HepG2 (cell line): ENCODE measurements at regions not wholly inside any gene's neighbourhood (a gene's known extent, or its start where the extent isn't known, plus 50 kb on each side); places are given as distances from the start of the nearest gene placed in this dataset.

Experiments used
- ATAC-seq: fragments of 200-7000 bp; cut with Tn5 transposase; 3 replicates; pipeline ENCODE4 v1.9.1; 2020; ENCODE audit warnings: mild to moderate bottlenecking, moderate library complexity
- BruUV-seq: library from RNA; stranded (reverse); fragments of 400-500 nt; replicated peaks from 2 replicates; lab custom pipeline; 2021; lab: Mats Ljungman, UMichigan
- CTCF ChIA-PET: fragments of 300-600 bp; formaldehyde crosslinking; extraction: SDS; loops from one replicate; lab custom pipeline; 2021; ENCODE audit warnings: low total read pairs, inconsistent platforms, low intra/inter-chr PET ratio; lab: Yijun Ruan, JAX
- POLR2A ChIA-PET: fragments of 350-600 bp; sonication (Branson Sonifier 250); formaldehyde crosslinking; loops from one replicate; lab custom pipeline; 2020; ENCODE audit warnings: antibody characterized with exemption, inconsistent platforms; lab: Yijun Ruan, JAX
- DNase-seq: peaks from one replicate; pipeline ENCODE4 v3.0.0-alpha.2; 2015; ENCODE audit warnings: low spot score
- FAIRE-seq: peaks from 3 replicates; lab custom pipeline; 2011; peaks lifted over from hg19 to GRCh38; lab: Jason Lieb, UNC
- H2AFZ ChIP-seq: one replicate; pipeline ENCODE4 v1.6.1; 2011; ENCODE audit warnings: low read length, inconsistent platforms
- H3K27ac ChIP-seq: fragments of 300-600 bp; 3 replicates; pipeline ENCODE4 v1.8.0; 2011; ENCODE audit warnings: mixed run types, mild to moderate bottlenecking, mixed read lengths, low read length, inconsistent platforms; ENCODE audit not compliant: insufficient read depth; ENCODE audit errors: extremely low read length
- H3K27me3 ChIP-seq, 2 experiments: fragments of 200-600 bp in 1 of 2; 2 replicates in 1 of 2; 3 replicates in 1 of 2; pipeline versions ENCODE4 v1.6.0 to v1.8.0; 2011; ENCODE audit warnings: low read length in 2 of 2, mild to moderate bottlenecking in 2 of 2, moderate library complexity in 2 of 2, inconsistent platforms in 1 of 2; ENCODE audit not compliant: insufficient read depth in 2 of 2, control insufficient read depth in 1 of 2
- H3K36me3 ChIP-seq, 2 experiments: fragments of 200-600 bp in 1 of 2; replicated peaks in 1 of 2; 2 replicates in 1 of 2; 3 replicates in 1 of 2; pipeline versions ENCODE4 v1.5.1 to v1.8.0; 2011; ENCODE audit warnings: low read length in 2 of 2, inconsistent platforms in 1 of 2; ENCODE audit not compliant: insufficient read depth in 2 of 2, control insufficient read depth in 1 of 2
- H3K4me1 ChIP-seq: 2 replicates; pipeline ENCODE4 v1.5.1; 2012; ENCODE audit warnings: low read length, inconsistent platforms; ENCODE audit not compliant: insufficient read depth
- H3K4me2 ChIP-seq: 2 replicates; pipeline ENCODE4 v1.6.0; 2011; ENCODE audit warnings: low read depth, low read length, inconsistent platforms
- H3K4me3 ChIP-seq, 3 experiments: fragments of 200-600 bp in 1 of 3; sonication (generic), shearing (Covaris generic) in 1 of 3; replicated peaks in 1 of 3; 2 replicates each; pipeline ENCODE4 v1.5.1; 2011 to 2016; ENCODE audit warnings: low read length in 3 of 3, inconsistent platforms in 2 of 3, low read depth in 2 of 3, mild to moderate bottlenecking in 2 of 3, control low read depth in 1 of 3, mixed read lengths in 1 of 3; ENCODE audit not compliant: insufficient read depth in 1 of 3
- H3K79me2 ChIP-seq: one replicate; pipeline ENCODE4 v1.6.1; 2011; ENCODE audit warnings: low read length, inconsistent platforms; ENCODE audit not compliant: insufficient read depth
- H3K9ac ChIP-seq: 2 replicates; pipeline ENCODE4 v1.6.0; 2011; ENCODE audit warnings: mild to moderate bottlenecking, low read depth, low read length, inconsistent platforms; ENCODE audit not compliant: insufficient read depth
- H3K9me3 ChIP-seq: 2 replicates; pipeline ENCODE4 v1.5.1; 2012; ENCODE audit warnings: mild to moderate bottlenecking, low read length
- H4K20me1 ChIP-seq: 2 replicates; pipeline ENCODE4 v1.6.0; 2011; ENCODE audit warnings: inconsistent platforms, mild to moderate bottlenecking, low read length, moderate library complexity; ENCODE audit not compliant: insufficient read depth
- HNF4A ChIP-seq: sonication (generic); formaldehyde crosslinking; IDR thresholded peaks from 2 replicates; pipeline ENCODE4 v1.4.0; 2020; ENCODE audit warnings: missing genetic modification reagents
- MEF2D ChIP-seq: sonication (generic); formaldehyde crosslinking; IDR thresholded peaks from 2 replicates; pipeline ENCODE4 v1.5.1; 2020; ENCODE audit warnings: mild to moderate bottlenecking, missing genetic modification reagents
- ZNF530 ChIP-seq: sonication (generic); formaldehyde crosslinking; IDR thresholded peaks from 2 replicates; pipeline ENCODE4 v1.5.0; 2020; ENCODE audit warnings: low read depth, mild to moderate bottlenecking, missing genetic modification reagents
- ZNF777 ChIP-seq: sonication (generic); formaldehyde crosslinking; IDR thresholded peaks from 2 replicates; pipeline ENCODE4 v1.4.0; 2020; ENCODE audit warnings: missing genetic modification reagents
- WGBS: methylation state at CpG from one replicate; pipeline ENCODE4 v1.1.6; 2017; ENCODE audit warnings: low lambda C conversion rate; 5-methylcytosine and 5-hydroxymethylcytosine counted together
- in situ Hi-C: cut with HindIII; loops from 2 replicates; pipeline ENCODE4 v1.10.0; 2017; ENCODE audit warnings: low pct_unique_long_range_greater_than_20kb; ENCODE audit not compliant: extremely low pct_ligation_motif_present
- intact Hi-C: fragments of 100-400 bp; cut with micrococcal nuclease; formaldehyde crosslinking; loops from one replicate; pipeline ENCODE4 v1.10.0; 2022; ENCODE audit not compliant: unreplicated experiment

DNA sequence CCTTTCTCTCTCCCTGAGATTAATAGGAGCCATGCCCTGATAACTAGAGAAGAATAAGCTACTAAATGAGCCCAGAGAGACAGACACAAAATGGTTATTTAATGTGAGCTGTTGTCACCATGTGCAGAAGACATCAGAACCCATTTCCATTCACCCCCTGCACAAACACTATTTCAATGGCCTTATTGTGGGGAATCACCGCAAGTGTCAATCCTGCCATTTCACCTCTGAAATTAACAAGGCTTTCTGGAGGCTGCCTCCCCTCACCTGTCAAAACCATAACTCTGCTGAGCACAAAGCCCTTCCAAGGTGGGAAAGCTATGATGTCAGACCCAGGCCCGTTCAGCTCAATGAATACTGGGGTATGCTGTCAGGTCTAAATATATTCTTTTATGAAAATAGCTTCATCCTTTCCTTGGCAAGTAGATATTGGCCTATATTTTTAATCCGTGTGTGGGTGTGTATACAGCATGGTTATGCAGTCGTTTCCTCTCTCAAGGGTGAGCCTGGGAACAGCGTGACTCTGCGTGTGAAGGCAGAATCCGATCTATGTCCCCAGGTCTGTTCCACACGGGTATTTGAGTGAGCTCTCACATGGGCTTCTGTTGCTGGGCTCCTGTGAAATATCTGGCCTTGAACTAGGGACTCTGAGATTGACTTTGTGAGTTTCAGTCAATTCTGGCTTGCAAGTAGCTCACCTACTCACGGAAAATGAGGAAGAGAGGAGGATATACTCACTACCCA, 266.3 kb downstream of the FBXW7 start:
- CTCF ChIA-PET = no interaction called here
- in situ Hi-C loops = no loop called here

DNA sequence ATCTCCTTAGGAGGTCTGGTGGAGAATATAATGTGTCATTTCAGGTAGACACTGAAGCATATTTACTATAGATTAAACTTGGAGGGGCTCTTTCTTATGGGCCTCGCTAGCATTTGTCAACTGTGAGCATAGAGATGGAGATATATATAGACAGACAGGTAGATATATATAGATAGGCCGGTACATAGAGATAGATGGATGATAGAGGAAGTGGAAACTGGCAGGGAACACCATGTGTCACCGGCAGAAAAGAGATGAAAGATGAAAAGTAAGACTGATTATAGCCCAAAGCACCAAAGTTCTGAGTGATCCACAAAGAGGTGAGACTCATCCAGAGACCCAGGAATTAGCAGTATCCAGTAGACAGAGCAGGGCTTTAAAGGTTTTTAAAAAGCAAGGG, 268.1 kb downstream of the FBXW7 start:
- in situ Hi-C loops = no loop called here
- Histone ChIP-seq H3K79me2 (no peaks in the 10 kb centered on the region), H3K27ac (no peak overlapping the region), H4K20me1 (no peaks in the 10 kb centered on the region), H3K4me1 (peaks cover 9% of the 10 kb centered on the region; the same call in 1 of the 2 replicates), H3K36me3 (no peaks in the 10 kb centered on the region), H3K9me3 (no peaks in the 10 kb centered on the region), H3K27me3 (peaks cover 0 to 12% of the 10 kb centered on the region in 2 experiments; a peak in 2 of 5 replicates), H3K9ac (no peak overlapping the region), H2AFZ (no peak overlapping the region), H3K4me2 (no peak overlapping the region), H3K4me3 (no peak overlapping the region)
- TF ChIP-seq ZNF777 (CRISPR knock-in tag) = no peak
- no peak for TF ChIP-seq ZNF530 (CRISPR knock-in tag)
- ATAC-seq (no peak), DNase-seq (no peak), FAIRE-seq (no peak)
- CTCF ChIA-PET = no interaction called here
- WGBS = 17% methylated on average over 3 of the region's 3 CpGs
- intact Hi-C loops = no loop called here
- no TSS peak for BruUV-seq
- POLR2A ChIA-PET = no interaction called here

More for the DNA sequence above, 266.3 kb downstream of the FBXW7 start:
- H2AFZ ChIP-seq = no peak overlapping the region
- no peak overlapping the region for H3K4me2 ChIP-seq
- peaks cover 0 to 15% of the 10 kb centered on the region in 2 experiments; a peak in 2 of 5 replicates for H3K27me3 ChIP-seq
- no peak overlapping the region for H3K4me3 ChIP-seq
- FAIRE-seq (no peak), DNase-seq (peak; percentile 7), ATAC-seq (peak; percentile 78)
- no TSS peak for BruUV-seq
- intact Hi-C loops = no loop called here
- peak; percentile 50; the same call in 1 of the 2 replicates for TF ChIP-seq HNF4A
- TF ChIP-seq MEF2D (CRISPR knock-in tag) = no peak
- no peak overlapping the region for H3K27ac ChIP-seq
- WGBS = 1% methylated on average over 8 of the region's 9 CpGs
- POLR2A ChIA-PET = no interaction called here
- no peaks in the 10 kb centered on the region for H3K9me3 ChIP-seq
- no peaks in the 10 kb centered on the region for H3K36me3 ChIP-seq
- no peak overlapping the region for H3K9ac ChIP-seq
- H3K79me2 ChIP-seq = no peaks in the 10 kb centered on the region
- H4K20me1 ChIP-seq = no peaks in the 10 kb centered on the region
- peaks cover 9% of the 10 kb centered on the region; the same call in 1 of the 2 replicates for H3K4me1 ChIP-seq
